Right ventricle myocardium inferior (tissue), 1 donor: ENCODE measurements at regions not wholly inside any gene's neighbourhood (a gene's known extent, or its start where the extent isn't known, plus 50 kb on each side); places are given as distances from the start of the nearest gene placed in this dataset.
"Not testable (repeated sequence)": the region's sequence is repeated elsewhere in the genome, so short reads cannot be mapped to it uniquely, and the experiment has no call there.

Experiments
- ATAC-seq: fragments of 200-7000 bp; cut with Tn5 transposase; one replicate; pipeline ENCODE4 v1.9.1; 2020; ENCODE audit warnings: mild to moderate bottlenecking, moderate library complexity
- DNase-seq: peaks from one replicate; pipeline ENCODE4 v3.0.0; 2021; ENCODE audit errors: missing footprints
- intact Hi-C: fragments of 100-400 bp; cut with DNase I; formaldehyde crosslinking; loops from one replicate; pipeline ENCODE4 v1.11.0; 2022
- donor health status: DM: no; HTN: yes; CAD: no; lungs with severe emphysema.

- intact Hi-C loops, ATAC-seq, DNase-seq: not testable (repeated sequence)
Measured at GRCh38 chrX:134045372-134045771, 60.0 kb upstream of the GPC3 start.

DNA sequence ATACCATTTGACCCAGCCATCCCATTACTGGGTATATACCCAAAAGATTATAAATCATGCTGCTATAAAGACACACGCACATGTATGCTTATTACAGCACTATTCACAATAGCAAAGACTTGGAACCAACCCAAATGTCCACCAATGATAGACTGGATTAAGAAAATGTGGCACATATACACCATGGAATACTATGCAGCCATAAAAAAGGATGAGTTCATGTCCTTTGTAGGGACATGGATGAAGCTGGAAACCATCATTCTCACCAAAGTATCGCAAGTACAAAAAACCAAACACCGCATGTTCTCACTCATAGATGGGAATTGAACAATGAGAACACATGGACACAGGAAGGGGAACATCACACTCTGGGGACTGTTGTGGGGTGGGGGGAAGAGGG is 81.7 kb upstream of the GPC3 start:
- DNase-seq, ATAC-seq, intact Hi-C loops: not testable (repeated sequence)

GRCh38 chrX:134071899-134072298 is 86.5 kb upstream of the GPC3 start:
- ATAC-seq, DNase-seq, intact Hi-C loops: not testable (repeated sequence)

DNA sequence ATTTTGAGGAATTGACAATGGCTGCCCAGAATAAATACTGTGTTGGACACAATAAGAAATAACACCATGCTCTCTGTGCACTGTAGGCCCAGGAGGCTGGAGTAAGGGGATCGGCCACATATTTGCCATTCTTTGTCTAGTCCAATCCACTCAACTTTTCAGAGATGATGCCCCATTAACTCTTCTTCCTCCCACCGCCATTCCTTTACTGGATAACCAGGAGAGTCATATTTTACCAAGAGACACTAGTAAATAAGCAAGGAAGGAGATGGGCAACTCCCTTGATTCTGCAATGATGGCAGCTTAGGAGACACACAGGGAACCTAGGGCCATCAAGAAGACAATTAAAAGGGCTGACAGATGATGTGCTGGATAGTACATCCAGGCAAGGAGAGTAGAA is 87.9 kb upstream of the GPC3 start:
- ATAC-seq (no peak), DNase-seq (no peak)
- intact Hi-C loops: no loop called here

DNA sequence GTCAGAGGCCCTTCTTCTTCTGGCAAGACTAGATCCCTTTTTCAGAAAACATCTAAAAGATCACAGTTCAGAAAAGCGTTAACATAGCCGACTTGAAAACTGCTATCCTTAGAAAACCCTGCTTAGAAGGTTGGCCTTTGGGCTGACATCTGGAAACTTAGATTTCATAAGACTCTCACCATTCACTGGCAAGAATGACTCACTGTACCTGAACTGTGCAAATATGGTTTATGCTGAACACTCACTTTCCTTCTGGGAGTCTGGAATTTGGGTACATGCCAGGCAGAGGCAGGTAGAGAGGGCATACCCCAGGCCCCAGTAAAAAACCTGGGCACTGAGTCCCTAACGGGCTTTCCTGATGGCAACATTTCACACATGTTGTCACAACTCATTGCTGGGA is 88.8 kb upstream of the GPC3 start:
- ATAC-seq: no peak
- DNase-seq: no peak
- intact Hi-C loops: no loop called here

GRCh38 chrX:134075894-134076718 is 90.7 kb upstream of the GPC3 start:
- DNase-seq (no peak), ATAC-seq (no peak)
- intact Hi-C loops: no loop called here

DNA sequence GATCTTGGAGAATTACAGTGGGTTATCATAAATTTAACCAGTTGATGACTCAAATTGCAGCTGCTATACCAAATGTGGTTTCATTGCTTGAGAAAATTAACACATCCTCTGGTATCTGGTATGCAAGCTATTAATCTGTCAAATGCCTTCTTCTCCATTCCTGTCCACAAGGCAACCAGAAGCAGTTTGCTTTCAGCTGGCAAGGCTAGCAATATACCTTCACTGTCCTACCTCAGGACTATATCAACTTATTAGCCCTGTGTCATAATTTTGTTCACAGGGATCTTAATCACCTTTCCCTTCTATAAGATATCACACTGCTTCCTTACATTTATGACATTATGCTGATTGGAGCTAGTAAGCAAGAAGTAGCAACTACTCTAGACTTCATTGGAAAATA is 110.0 kb upstream of the GPC3 start:
- intact Hi-C loops: no loop called here
- ATAC-seq: no peak
- DNase-seq: no peak

DNA sequence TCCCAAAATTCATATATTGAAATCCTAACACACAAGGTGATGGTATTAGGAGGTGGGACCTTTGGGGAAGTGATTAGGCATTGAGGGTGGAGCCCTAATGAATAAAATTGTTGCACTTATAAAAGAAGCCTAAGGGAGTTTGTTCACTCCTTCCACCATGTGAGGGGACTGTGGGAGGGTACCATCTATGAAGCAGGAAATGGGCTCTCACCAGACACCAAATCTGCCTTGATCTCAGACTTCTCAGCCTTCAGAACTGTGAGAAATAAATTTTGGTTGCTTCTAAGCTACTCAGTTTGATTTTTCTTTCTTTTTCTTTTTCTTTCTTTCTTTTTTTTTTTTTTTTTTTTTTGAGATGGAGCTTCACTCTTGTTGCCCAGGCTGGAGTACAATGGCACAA is 116.2 kb upstream of the GPC3 start:
- intact Hi-C loops: no loop called here
- ATAC-seq (no peak), DNase-seq (no peak)

DNA sequence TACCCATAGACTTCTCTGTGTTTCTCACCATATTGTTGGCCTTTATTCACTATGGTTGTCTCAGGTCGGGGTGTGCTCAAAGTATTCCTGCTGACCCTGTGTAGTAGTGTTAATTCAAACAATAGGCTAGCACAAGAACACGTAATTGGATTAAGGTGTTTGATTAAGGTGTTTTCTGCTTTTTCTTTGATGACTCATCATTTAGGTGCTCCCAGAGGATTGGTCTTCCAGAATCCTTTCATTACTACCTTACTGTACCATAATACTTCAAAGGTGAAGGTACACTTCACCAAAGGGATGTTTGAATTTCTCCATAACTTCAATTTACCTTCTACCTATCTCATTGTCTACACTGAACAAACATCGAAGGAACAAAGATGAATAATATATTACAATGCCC is 121.7 kb upstream of the CCDC160 start:
- DNase-seq (no peak), ATAC-seq (no peak)
- intact Hi-C loops: no loop called here

GRCh38 chrX:134137341-134137740 is 99.6 kb upstream of the CCDC160 start:
- no peak for ATAC-seq
- intact Hi-C loops: no loop called here
- DNase-seq: no peak

DNA sequence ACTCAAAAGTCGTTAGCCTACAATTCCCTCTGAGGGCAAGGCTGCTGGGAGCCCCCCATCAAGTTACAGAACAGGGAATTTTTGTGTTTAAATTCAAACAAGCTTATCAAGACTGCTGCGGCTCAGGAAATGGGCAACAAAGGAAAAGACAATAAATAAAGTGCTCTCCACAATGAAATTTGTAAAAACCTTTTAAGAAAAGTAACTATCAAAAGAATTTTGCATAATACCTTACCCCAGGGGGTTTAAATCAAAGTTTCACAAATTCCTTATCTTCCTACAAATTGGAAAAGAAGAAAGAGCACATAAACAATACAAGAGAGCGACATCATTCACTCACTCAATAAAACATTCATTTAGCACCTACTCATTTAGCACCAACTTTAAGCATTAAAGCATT is 97.9 kb upstream of the CCDC160 start:
- intact Hi-C loops: no loop called here
- ATAC-seq (no peak), DNase-seq (no peak)

DNA sequence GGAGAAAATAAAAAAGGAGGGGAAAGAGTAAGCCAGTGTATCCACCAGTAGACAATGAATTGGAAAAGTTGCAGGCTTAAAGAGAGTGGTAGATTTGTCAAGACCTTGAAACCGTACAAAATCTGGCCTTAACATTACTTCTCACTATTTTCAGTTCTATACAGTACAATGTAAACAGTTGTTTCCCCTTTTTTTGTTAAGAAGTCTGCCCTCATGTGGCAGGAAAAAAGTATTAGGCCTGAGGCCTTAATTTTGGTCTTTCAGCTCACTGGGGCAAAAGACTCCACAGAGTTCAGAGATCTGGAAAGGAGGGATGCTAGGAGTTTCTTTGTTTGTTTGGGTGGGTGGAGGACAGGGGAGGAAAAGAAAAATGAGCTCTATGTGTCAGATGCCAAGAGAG is 92.8 kb upstream of the CCDC160 start:
- intact Hi-C loops: no loop called here
- no peak for ATAC-seq
- no peak for DNase-seq

DNA sequence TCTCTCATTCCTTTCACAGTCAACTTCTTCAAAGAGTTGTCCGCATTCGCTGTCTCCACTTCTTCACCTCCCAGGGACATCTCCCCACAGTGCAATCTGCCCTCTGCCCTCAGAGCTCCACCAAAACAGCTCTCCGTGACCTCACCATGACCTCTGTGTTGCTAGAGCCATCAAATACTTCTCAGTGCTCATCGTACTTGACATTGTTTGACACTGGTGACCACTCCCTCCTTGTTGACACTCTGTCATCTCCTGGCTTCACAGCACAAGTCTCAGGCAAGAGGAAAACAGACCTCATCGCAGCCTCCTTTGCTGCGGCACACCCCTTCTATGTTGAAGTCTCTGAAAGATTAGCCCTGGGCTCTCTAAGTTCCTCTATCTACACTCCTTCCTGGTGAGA is 90.5 kb upstream of the CCDC160 start:
- DNase-seq: no peak
- no peak for ATAC-seq
- intact Hi-C loops: no loop called here

DNA sequence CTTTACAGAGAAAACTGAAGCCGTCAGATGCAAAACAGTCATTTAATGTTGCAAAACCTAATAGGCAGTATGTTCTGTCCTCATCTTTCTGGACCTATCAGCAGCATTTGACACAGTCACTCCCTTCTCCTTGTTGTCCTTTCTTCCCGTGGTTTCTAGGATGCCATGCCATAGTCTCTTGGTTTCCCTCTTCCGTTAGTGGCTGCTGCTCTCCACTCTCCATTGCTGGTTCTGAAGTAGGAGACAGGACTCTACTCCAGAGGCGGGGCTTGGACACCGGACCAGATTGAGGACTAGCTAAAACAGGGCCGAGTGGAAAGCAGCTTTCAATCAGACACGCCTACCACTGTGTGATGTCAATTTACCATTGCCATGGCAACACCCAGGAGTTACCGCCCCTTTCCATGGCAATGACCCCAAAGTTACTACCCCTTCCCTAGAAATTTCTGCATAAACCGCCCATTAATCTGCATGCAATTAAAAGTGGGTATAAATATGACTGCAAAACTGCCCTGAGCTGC is 88.8 kb upstream of the CCDC160 start:
- intact Hi-C loops: no loop called here
- ATAC-seq (no peak), DNase-seq (peak; percentile 64)

- ATAC-seq (no peak), DNase-seq (no peak)
- intact Hi-C loops: no loop called here
Measured at GRCh38 chrX:134158821-134159512, 78.0 kb upstream of the CCDC160 start.

DNA sequence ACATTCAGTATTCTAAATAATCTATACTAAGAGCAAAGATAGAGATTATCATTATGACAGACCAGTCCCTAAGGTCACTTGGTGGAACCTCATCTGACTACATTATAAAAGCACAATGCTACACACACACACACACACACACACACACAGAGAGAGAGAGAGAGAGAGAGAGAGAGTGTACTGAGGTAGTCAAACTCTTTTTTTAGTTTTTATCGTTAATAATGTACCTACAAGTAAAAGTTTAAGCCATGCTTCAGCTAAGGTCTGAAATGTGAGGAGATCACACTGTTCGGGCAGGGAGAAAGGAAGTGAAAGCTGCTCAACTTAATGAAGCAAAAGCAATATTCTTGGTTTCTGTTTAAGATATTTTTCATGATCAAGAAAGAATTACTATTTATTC is 75.8 kb upstream of the CCDC160 start:
- DNase-seq (no peak), ATAC-seq (no peak)
- intact Hi-C loops: no loop called here

GRCh38 chrX:134162032-134162431 is 75.0 kb upstream of the CCDC160 start:
- intact Hi-C loops: no loop called here
- DNase-seq: no peak
- ATAC-seq: no peak

DNA sequence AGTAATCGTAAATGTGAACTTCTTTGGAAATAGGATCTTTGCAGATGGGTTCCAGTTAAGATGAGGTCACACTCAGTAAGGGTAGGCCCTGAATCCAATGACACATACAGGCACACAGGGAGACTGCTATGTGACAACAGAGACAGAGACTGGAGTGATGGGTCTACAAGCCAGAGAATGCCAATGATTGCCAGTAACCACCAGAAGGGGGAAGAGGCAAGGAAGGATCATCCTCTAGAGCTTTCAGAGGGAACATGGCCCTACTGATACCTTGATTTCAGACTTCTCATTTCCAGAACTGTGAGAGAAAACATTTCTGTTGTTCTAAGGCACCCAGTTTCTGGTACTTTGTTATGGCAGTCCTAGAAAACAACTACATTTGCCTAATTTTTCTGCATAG is 73.1 kb upstream of the CCDC160 start:
- no peak for DNase-seq
- intact Hi-C loops: no loop called here
- no peak for ATAC-seq

DNA sequence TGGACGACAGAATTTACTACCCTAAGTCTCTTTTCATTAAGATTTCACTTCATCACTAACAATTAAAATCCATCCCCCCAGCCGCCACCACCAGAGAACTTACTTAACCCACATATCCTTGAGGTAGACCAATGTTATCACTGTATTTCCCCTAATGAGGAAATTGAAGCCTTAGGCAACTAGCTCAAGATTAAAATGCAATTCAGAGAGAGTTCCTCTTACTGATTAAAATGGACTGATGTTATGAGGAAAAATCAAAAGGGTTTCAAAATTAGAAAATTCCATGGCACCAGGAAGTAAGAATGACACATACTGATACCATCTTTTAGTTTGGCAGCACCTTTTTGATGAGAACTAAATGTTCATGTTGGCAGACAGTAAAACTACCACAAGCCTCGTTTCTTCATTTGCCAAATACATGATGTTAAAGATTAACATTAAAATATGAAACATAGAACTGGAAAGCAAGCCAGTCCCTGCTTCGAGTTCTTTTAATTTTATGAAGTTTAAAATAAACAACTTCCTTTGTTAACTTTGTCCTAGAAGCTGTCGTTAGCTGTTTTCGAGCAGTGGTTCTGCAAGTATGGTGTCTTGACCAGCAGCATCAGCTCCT is 69.3 kb upstream of the CCDC160 start:
- intact Hi-C loops: no loop called here
- ATAC-seq (no peak), DNase-seq (no peak)
